GM23338 (cell line): ENCODE measurements at regions not wholly inside any gene's neighbourhood (a gene's known extent, or its start where the extent isn't known, plus 50 kb on each side); places are given as distances from the start of the nearest gene placed in this dataset.

Experiments
- ATAC-seq: fragments of 200-7000 bp; cut with Tn5 transposase; 3 replicates; pipeline ENCODE4 v1.9.1; 2020
- DNase-seq: peaks from one replicate; pipeline ENCODE4 v3.0.0-alpha.2; 2015; ENCODE audit warnings: low spot score
- H2AFZ ChIP-seq: fragments of 200-600 bp; sonication (generic); 2 replicates; pipeline ENCODE4 v1.8.0; 2016; ENCODE audit warnings: antibody characterized with exemption, mild to moderate bottlenecking, moderate library complexity
- H3F3A ChIP-seq: fragments of 200-600 bp; sonication (generic); replicated peaks from 2 replicates; pipeline ENCODE4 v1.8.0; 2017; ENCODE audit warnings: antibody characterized with exemption, mixed run types, low read depth
- H3K27ac ChIP-seq: fragments of 200-600 bp; sonication (generic); 2 replicates; pipeline ENCODE4 v1.6.1; 2016; ENCODE audit warnings: low read depth
- H3K27me3 ChIP-seq: fragments of 200-600 bp; sonication (generic); 2 replicates; pipeline ENCODE4 v1.8.0; 2016; ENCODE audit warnings: mild to moderate bottlenecking, mixed run types, moderate library complexity; ENCODE audit not compliant: insufficient read depth
- H3K36me3 ChIP-seq: fragments of 200-600 bp; sonication (generic); 2 replicates; pipeline ENCODE4 v1.8.0; 2016; ENCODE audit warnings: mild to moderate bottlenecking; ENCODE audit not compliant: insufficient read depth
- H3K4me1 ChIP-seq: fragments of 200-600 bp; sonication (generic); 2 replicates; pipeline ENCODE4 v1.8.0; 2016; ENCODE audit warnings: mild to moderate bottlenecking, moderate library complexity; ENCODE audit not compliant: insufficient read depth
- H3K4me2 ChIP-seq: fragments of 200-600 bp; sonication (generic); 2 replicates; pipeline ENCODE4 v1.7.1; 2017; ENCODE audit warnings: mixed run types
- H3K4me3 ChIP-seq: fragments of 200-600 bp; sonication (generic); 2 replicates; pipeline ENCODE4 v1.6.1; 2016; ENCODE audit warnings: mixed run types
- H3K79me2 ChIP-seq: fragments of 200-600 bp; sonication (generic); replicated peaks from 2 replicates; pipeline ENCODE4 v1.8.0; 2017; ENCODE audit warnings: mild to moderate bottlenecking; ENCODE audit not compliant: insufficient read depth
- H3K9me2 ChIP-seq: fragments of 200-600 bp; sonication (generic); 2 replicates; pipeline ENCODE4 v1.8.0; 2017; ENCODE audit not compliant: insufficient read depth
- H4K20me1 ChIP-seq: fragments of 200-600 bp; sonication (generic); replicated peaks from 2 replicates; pipeline ENCODE4 v1.8.0; 2017; ENCODE audit warnings: mild to moderate bottlenecking; ENCODE audit not compliant: insufficient read depth
- H3K27ac Mint-ChIP-seq: 2 replicates; pipeline ENCODE4 v1.8.0; 2020; ENCODE audit warnings: inconsistent platforms, mild to moderate bottlenecking, moderate library complexity, mixed read lengths
- H3K27me3 Mint-ChIP-seq: 3 replicates; pipeline ENCODE4 v1.8.0; 2022; ENCODE audit warnings: low read depth, mild to moderate bottlenecking, moderate library complexity, mixed read lengths, inconsistent platforms; ENCODE audit not compliant: insufficient read depth, poor library complexity
- H3K36me3 Mint-ChIP-seq: 3 replicates; pipeline ENCODE4 v1.8.0; 2021; ENCODE audit warnings: low read depth, mild to moderate bottlenecking, inconsistent platforms, moderate library complexity, mixed read lengths
- H3K4me1 Mint-ChIP-seq: 3 replicates; pipeline ENCODE4 v1.8.0; 2020; ENCODE audit warnings: mild to moderate bottlenecking, inconsistent platforms, mixed read lengths
- H3K4me3 Mint-ChIP-seq: 3 replicates; pipeline ENCODE4 v1.8.0; 2021; ENCODE audit warnings: moderate library complexity, mild to moderate bottlenecking, inconsistent platforms, mixed read lengths
- H3K9me3 Mint-ChIP-seq: 3 replicates; pipeline ENCODE4 v1.8.0; 2020; ENCODE audit warnings: moderate library complexity, mild to moderate bottlenecking, inconsistent platforms, mixed read lengths
- CREB1 ChIP-seq: fragments of 250-450 bp; sonication (Bioruptor Pico); IDR thresholded peaks from 2 replicates; pipeline ENCODE4 v1.5.0; 2020; ENCODE audit warnings: low read depth, mild to moderate bottlenecking, moderate library complexity
- CTCF ChIP-seq, 2 experiments: fragments of 200-600 bp in 1 of 2; sonication (generic) in 1 of 2; conservative IDR thresholded peaks; 2 replicates each; pipeline versions ENCODE4 v1.5.1 to v1.6.1; 2016 to 2017; ENCODE audit warnings: antibody characterized with exemption in 2 of 2, low read depth in 2 of 2, mild to moderate bottlenecking in 2 of 2, moderate library complexity in 1 of 2
- ETS1 ChIP-seq: IDR thresholded peaks from 2 replicates; pipeline ENCODE4 v1.6.1; 2016; ENCODE audit warnings: antibody characterized with exemption
- EZH2 ChIP-seq: fragments of 200-600 bp; sonication (generic); IDR thresholded peaks from one replicate; pipeline ENCODE4 v1.8.0; 2017; ENCODE audit warnings: antibody characterized with exemption, mild to moderate bottlenecking, low read depth; ENCODE audit not compliant: unreplicated experiment
- EZH2phosphoT487 ChIP-seq: fragments of 200-600 bp; sonication (generic); IDR thresholded peaks from one replicate; pipeline ENCODE4 v1.8.1; 2018; ENCODE audit warnings: antibody characterized with exemption; ENCODE audit not compliant: unreplicated experiment
- JUNB ChIP-seq: IDR thresholded peaks from one replicate; pipeline ENCODE4 v1.6.1; 2016; ENCODE audit warnings: antibody characterized with exemption; ENCODE audit not compliant: unreplicated experiment
- NANOG ChIP-seq: IDR thresholded peaks from 2 replicates; pipeline ENCODE4 v1.6.1; 2016; ENCODE audit warnings: antibody characterized with exemption, borderline replicate concordance
- POLR2AphosphoS5 ChIP-seq: IDR thresholded peaks from 2 replicates; pipeline ENCODE4 v1.6.1; 2016; ENCODE audit warnings: antibody characterized with exemption, low read depth
- REST ChIP-seq: IDR thresholded peaks from one replicate; pipeline ENCODE4 v1.6.1; 2018; ENCODE audit warnings: antibody characterized with exemption; ENCODE audit not compliant: unreplicated experiment
- STAT1 ChIP-seq: IDR thresholded peaks from one replicate; pipeline ENCODE4 v1.6.1; 2016; ENCODE audit warnings: antibody characterized with exemption; ENCODE audit not compliant: unreplicated experiment
- ZNF114 ChIP-seq: fragments of 250-450 bp; sonication (Bioruptor Pico); IDR thresholded peaks from 2 replicates; pipeline ENCODE4 v1.5.0; 2020; ENCODE audit warnings: mild to moderate bottlenecking, moderate library complexity
- ZNF331 ChIP-seq: fragments of 250-450 bp; sonication (Bioruptor Pico); IDR thresholded peaks from 2 replicates; pipeline ENCODE4 v1.5.0; 2020; ENCODE audit warnings: low read depth, mild to moderate bottlenecking, moderate library complexity
- ZNF462 ChIP-seq: fragments of 250-450 bp; sonication (Bioruptor Pico); IDR thresholded peaks from 2 replicates; pipeline ENCODE4 v1.5.0; 2020; ENCODE audit warnings: mild to moderate bottlenecking, moderate library complexity

- Histone ChIP-seq H2AFZ (no peak overlapping the region), H3K4me1 (peaks cover 34% of the 10 kb centered on the region), H3K27me3 (no peaks in the 10 kb centered on the region), H3K27ac (peak overlapping the region; percentile 81), H3K9me2 (0 out of 2 replicates have a peak, but pooled peaks cover 7% of the 10 kb centered on the region), H4K20me1 (no peaks in the 10 kb centered on the region), H3K36me3 (no peaks in the 10 kb centered on the region), H3F3A (no peaks in the 10 kb centered on the region), H3K79me2 (no peaks in the 10 kb centered on the region), H3K4me2 (peak overlapping the region; percentile 56), H3K4me3 (peak overlapping the region; percentile 3; the same call in 1 of the 2 replicates)
- Mint-ChIP-seq H3K4me3 (peak overlapping the region; percentile 31), H3K36me3 (no peaks in the 10 kb centered on the region), H3K27ac (peak overlapping the region; percentile 81), H3K27me3 (no peaks in the 10 kb centered on the region), H3K9me3 (no peaks in the 10 kb centered on the region), H3K4me1 (peaks cover 38% of the 10 kb centered on the region)
- no peak for TF ChIP-seq ZNF462
- TF ChIP-seq CTCF (conservative IDR thresholded peaks at IDR 0.05; ENCODE audit: low read depth in 2 of 2), result no peak
- TF ChIP-seq REST, result no peak
- no peak for TF ChIP-seq JUNB
- no peak for TF ChIP-seq CREB1 (CRISPR knock-in tag)
- no peak for TF ChIP-seq ZNF114 (CRISPR knock-in tag)
- TF ChIP-seq ZNF331 (CRISPR knock-in tag), result no peak
- no peak for TF ChIP-seq STAT1
- no peak for TF ChIP-seq NANOG
- no peak for TF ChIP-seq EZH2phosphoT487
- no peak for TF ChIP-seq EZH2
- no peak for TF ChIP-seq ETS1
- no peak for TF ChIP-seq POLR2AphosphoS5
- DNase-seq, result no peak
- no peak for ATAC-seq
Observed at GRCh38 chr14:38143170-38143569, 64.5 kb upstream of the SSTR1 start.
